Osteocyte (in vitro differentiated cells): ENCODE measurements at regions not wholly inside any gene's neighbourhood (a gene's known extent, or its start where the extent isn't known, plus 50 kb on each side); places are given as distances from the start of the nearest gene placed in this dataset.

ENCODE experiments used
- DNase-seq: peaks from one replicate; pipeline ENCODE4 v3.0.0; 2021; ENCODE audit warnings: mixed read lengths; ENCODE audit not compliant: unreplicated experiment; ENCODE audit errors: extremely low spot score
- H3K27ac Mint-ChIP-seq: one replicate; pipeline ENCODE4 v1.8.0; 2021; ENCODE audit warnings: mild to moderate bottlenecking, mixed read lengths; ENCODE audit not compliant: unreplicated experiment
- H3K27me3 Mint-ChIP-seq: one replicate; pipeline ENCODE4 v1.8.0; 2021; ENCODE audit warnings: mixed read lengths; ENCODE audit not compliant: unreplicated experiment
- H3K36me3 Mint-ChIP-seq: one replicate; pipeline ENCODE4 v1.8.0; 2021; ENCODE audit warnings: mixed read lengths; ENCODE audit not compliant: unreplicated experiment
- H3K4me1 Mint-ChIP-seq: one replicate; pipeline ENCODE4 v1.8.0; 2021; ENCODE audit warnings: mixed read lengths; ENCODE audit not compliant: unreplicated experiment
- H3K4me3 Mint-ChIP-seq: one replicate; pipeline ENCODE4 v1.8.0; 2021; ENCODE audit warnings: mild to moderate bottlenecking, moderate library complexity, mixed read lengths; ENCODE audit not compliant: unreplicated experiment
- H3K9me3 Mint-ChIP-seq: one replicate; pipeline ENCODE4 v1.8.0; 2021; ENCODE audit warnings: mixed read lengths; ENCODE audit not compliant: unreplicated experiment
- CTCF ChIP-seq: fragments of 200-600 bp; sonication (generic); IDR thresholded peaks from 2 replicates; pipeline ENCODE4 v1.5.0; 2021; ENCODE audit warnings: antibody characterized with exemption, mild to moderate bottlenecking, moderate library complexity

GRCh38 chr2:15092691-15093090, 460.2 kb downstream of the LRATD1 start:
- Mint-ChIP-seq H3K27me3 (no peaks in the 10 kb centered on the region), H3K9me3 (no peaks in the 10 kb centered on the region), H3K4me3 (no peak overlapping the region), H3K36me3 (no peaks in the 10 kb centered on the region), H3K27ac (no peak overlapping the region), H3K4me1 (no peaks in the 10 kb centered on the region)
- no peak for TF ChIP-seq CTCF
- no peak for DNase-seq

GRCh38 chr2:15094161-15094560, 461.6 kb downstream of the LRATD1 start:
- no peaks in the 10 kb centered on the region for H3K4me1 Mint-ChIP-seq
- H3K4me3 Mint-ChIP-seq, result no peak overlapping the region
- H3K9me3 Mint-ChIP-seq, result no peaks in the 10 kb centered on the region
- H3K27me3 Mint-ChIP-seq, result no peaks in the 10 kb centered on the region
- H3K36me3 Mint-ChIP-seq, result no peaks in the 10 kb centered on the region
- TF ChIP-seq CTCF, result no peak
- H3K27ac Mint-ChIP-seq, result no peak overlapping the region
- DNase-seq, result no peak

- no peak for DNase-seq
- Mint-ChIP-seq H3K4me1 (no peaks in the 10 kb centered on the region), H3K27ac (no peak overlapping the region)
Observed at GRCh38 chr2:15096873-15097272, 464.3 kb downstream of the NBAS start.

GRCh38 chr2:15107137-15107536, 454.0 kb downstream of the NBAS start:
- Mint-ChIP-seq H3K27me3 (no peaks in the 10 kb centered on the region), H3K4me1 (no peaks in the 10 kb centered on the region), H3K4me3 (no peak overlapping the region), H3K36me3 (peaks cover 3% of the 10 kb centered on the region), H3K27ac (no peak overlapping the region), H3K9me3 (peaks cover 37% of the 10 kb centered on the region)
- no peak for TF ChIP-seq CTCF
- DNase-seq, result no peak

More at GRCh38 chr2:15096873-15097272, 464.3 kb downstream of the NBAS start:
- no peaks in the 10 kb centered on the region for H3K27me3 Mint-ChIP-seq
- H3K4me3 Mint-ChIP-seq, result no peak overlapping the region
- no peaks in the 10 kb centered on the region for H3K9me3 Mint-ChIP-seq
- TF ChIP-seq CTCF, result no peak
- H3K36me3 Mint-ChIP-seq, result no peaks in the 10 kb centered on the region

- no peak for DNase-seq
- H3K9me3 Mint-ChIP-seq, result peaks cover 53% of the 10 kb centered on the region
- no peak overlapping the region for H3K4me3 Mint-ChIP-seq
- H3K4me1 Mint-ChIP-seq, result no peaks in the 10 kb centered on the region
- peaks cover 3% of the 10 kb centered on the region for H3K36me3 Mint-ChIP-seq
- no peak overlapping the region for H3K27ac Mint-ChIP-seq
- TF ChIP-seq CTCF, result no peak
- H3K27me3 Mint-ChIP-seq, result no peaks in the 10 kb centered on the region
Observed at GRCh38 chr2:15111718-15112117, 449.4 kb downstream of the NBAS start.
